IPS-NIHi7 (cell line): ENCODE measurements at regions not wholly inside any gene's neighbourhood (a gene's known extent, or its start where the extent isn't known, plus 50 kb on each side); places are given as distances from the start of the nearest gene placed in this dataset.
A peak's percentile ranks its signal among the peaks of the same experiment; 100 is the strongest.
"Not testable (repeated sequence)": the region's sequence is repeated elsewhere in the genome, so short reads cannot be mapped to it uniquely, and the experiment has no call there.

Source experiments
- DNase-seq: peaks from one replicate; pipeline ENCODE4 v3.0.0; 2012; ENCODE audit warnings: mixed read lengths; ENCODE audit errors: extremely low spot score

GRCh38 chr5:118604106-118604505 is 384.2 kb downstream of the DTWD2 start:
- DNase-seq: no peak

DNA sequence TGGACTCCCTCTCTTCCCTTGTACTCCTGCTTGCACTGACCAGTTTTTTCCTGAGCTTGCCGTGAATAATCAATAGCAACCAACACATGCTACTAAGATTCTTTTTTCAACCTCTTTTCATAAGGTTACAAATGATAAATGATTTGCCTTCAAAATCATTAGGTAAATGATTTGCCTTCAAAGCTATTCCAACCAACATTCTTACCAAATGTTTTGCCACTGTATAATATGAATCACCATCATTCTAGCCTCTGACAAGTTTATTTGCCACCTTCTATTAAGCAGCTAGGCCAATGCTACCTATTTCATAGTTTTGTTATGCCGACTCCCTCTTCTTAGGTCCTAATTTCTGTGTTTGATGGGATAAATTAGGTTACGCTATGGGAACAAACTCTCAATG is 385.1 kb downstream of the DTWD2 start:
- no peak for DNase-seq

GRCh38 chr5:118598311-118598710 is 390.0 kb downstream of the DTWD2 start:
- no peak for DNase-seq

- DNase-seq: no peak
Measured at GRCh38 chr5:118597543-118597942, 390.8 kb downstream of the DTWD2 start.

GRCh38 chr5:118596255-118596654 is 392.1 kb downstream of the DTWD2 start:
- DNase-seq: no peak

GRCh38 chr5:118593003-118593328 is 395.4 kb downstream of the DTWD2 start:
- DNase-seq: peak; percentile 46

GRCh38 chr5:118592229-118593002 is 395.9 kb downstream of the DTWD2 start:
- no peak for DNase-seq

DNA sequence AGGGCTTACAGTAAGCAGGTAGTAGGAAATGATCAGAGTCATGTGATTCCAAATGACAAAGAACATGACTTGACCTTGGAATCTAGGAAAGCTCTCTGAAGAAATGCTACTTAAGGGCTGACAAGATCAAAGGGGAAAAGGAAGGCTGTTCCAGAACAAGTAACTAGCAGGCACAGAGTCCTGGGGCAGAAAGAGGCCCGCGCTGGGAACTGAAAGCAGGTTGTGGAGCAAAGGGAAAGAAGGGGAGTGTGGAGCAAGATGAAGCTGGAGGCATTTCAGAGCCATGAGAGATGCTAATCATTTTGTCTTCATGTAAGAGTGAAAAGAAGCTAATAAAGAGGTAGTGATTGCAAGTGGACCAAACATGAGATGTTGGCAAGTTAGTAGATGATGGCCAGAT is 397.5 kb downstream of the DTWD2 start:
- no peak for DNase-seq

GRCh38 chr5:118580949-118581348 is 407.4 kb downstream of the DTWD2 start:
- DNase-seq: no peak

DNA sequence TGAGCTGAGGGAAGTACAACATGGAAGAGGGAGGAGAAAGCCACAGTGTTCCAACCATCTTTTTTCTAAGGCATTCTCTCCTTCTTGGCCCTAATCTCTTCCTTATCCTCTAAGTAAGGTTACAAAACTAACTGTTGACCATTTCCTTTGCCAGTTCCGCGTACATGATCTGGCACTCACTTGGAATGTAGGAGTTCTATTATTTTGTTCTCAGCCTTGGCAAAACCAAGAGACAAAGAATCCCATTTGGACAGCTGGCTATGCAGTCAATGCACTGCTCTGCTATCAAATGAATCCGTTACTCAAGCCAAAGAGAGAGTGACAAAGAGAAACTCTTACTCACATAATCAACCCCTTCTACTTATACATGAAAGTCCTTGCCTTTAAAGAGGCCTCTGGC is 410.3 kb downstream of the DTWD2 start:
- DNase-seq: no peak

GRCh38 chr5:118577621-118578020 is 410.7 kb downstream of the DTWD2 start:
- no peak for DNase-seq

DNA sequence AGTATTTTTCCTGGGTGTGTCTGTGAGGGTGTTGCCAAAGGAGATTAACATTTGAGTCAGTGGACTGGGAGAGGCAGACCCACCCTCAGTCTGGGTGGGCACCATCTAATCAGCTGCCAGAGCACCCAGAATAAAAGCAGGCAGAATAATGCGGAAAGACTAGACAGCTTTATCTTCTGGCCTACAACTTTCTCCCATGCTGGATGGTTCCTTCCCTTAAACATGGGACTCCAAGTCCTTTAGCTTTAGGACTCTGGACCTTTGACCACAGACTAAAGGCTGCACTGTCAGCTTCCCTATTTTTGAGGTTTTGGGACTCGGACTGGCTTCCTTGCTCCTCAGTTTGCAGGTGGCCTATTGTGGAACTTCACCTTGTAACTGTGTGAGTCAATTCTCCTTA is 418.1 kb downstream of the DTWD2 start:
- DNase-seq: not testable (repeated sequence)

GRCh38 chr5:118569596-118569995 is 418.8 kb downstream of the DTWD2 start:
- not testable (repeated sequence) for DNase-seq

- no peak for DNase-seq
Measured at GRCh38 chr5:118565335-118565971, 422.9 kb downstream of the DTWD2 start.

GRCh38 chr5:118561971-118562370 is 426.4 kb downstream of the DTWD2 start:
- DNase-seq: no peak

- DNase-seq: no peak
Measured at GRCh38 chr5:118561235-118561634, 427.1 kb downstream of the DTWD2 start.

- DNase-seq: no peak
Measured at GRCh38 chr5:118558871-118559270, 429.5 kb downstream of the DTWD2 start.

DNA sequence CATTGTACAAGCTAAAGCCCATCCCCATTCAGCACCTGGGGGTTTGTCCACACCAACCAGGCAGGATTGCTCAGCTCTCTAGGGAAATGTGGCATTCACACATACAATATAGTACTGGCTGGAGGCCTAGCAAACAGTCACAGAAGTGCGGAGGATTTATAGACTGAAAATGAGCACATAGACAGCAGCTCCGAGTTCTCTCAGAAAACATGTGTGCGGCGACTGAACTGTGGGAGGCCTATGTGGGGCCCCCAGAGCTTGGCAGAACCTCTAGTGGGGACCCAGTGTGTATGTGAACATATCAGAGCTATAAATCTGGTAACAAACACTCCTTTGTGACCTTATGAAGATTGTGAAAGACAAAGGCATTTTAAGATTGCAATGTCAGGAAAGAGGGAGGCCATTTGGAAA is 431.1 kb downstream of the DTWD2 start:
- no peak for DNase-seq

- no peak for DNase-seq
Measured at GRCh38 chr5:118556792-118557191, 431.6 kb downstream of the DTWD2 start.

DNA sequence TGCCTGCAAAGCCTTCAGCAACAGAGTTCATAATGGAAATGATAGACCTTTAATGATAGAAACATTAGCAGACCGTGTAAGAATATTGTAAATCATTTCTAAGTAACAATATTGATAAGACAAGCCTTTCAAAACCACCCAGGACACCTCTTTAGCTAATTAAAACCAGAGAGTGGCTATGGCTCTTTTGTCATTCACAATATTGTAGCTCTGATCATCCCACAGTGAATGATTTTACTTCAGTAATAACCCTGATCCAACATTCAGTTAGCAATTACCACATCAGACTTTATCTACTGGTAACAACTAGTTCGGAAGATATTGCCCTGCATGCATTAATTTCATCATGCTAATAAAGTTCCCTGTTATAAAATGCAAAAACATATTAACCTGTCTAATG is 432.6 kb downstream of the DTWD2 start:
- DNase-seq: no peak

GRCh38 chr5:118554981-118555380 is 433.4 kb downstream of the DTWD2 start:
- no peak for DNase-seq

DNA sequence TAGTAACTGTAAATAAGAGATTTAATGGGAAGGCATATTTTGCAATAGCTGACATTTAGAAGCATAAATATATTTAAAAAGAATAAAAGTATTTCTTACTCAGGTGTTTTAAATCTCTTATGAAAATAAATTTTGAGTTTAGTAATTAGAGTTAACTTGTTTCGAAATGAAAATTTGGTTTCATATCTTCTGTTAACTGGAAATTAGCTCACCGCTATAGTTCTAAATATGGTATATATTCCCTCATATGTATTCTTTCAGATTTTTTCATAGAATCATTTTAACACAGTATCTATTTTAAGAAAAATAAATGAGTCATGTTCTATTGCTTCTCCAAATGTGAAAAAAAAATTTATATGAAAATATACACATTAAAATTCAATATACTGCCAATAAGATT is 434.1 kb downstream of the DTWD2 start:
- no peak for DNase-seq

GRCh38 chr5:118553662-118554061 is 434.7 kb downstream of the DTWD2 start:
- DNase-seq: no peak
